Fibroblast of skin of left biceps (primary cell): ENCODE measurements at regions not wholly inside any gene's neighbourhood (a gene's known extent, or its start where the extent isn't known, plus 50 kb on each side); places are given as distances from the start of the nearest gene placed in this dataset.
"Not testable (repeated sequence)": the region's sequence is repeated elsewhere in the genome, so short reads cannot be mapped to it uniquely, and the experiment has no call there.

Experiments used
- DNase-seq, 2 experiments: peaks; one replicate each; pipeline ENCODE4 v3.0.0-alpha.2; 2013; ENCODE audit warnings: low read depth in 2 of 2

GRCh38 chr13:74730556-74731331 is 596.5 kb upstream of the KLF12 start:
- DNase-seq = no peak

GRCh38 chr13:74726206-74726605 is 592.0 kb upstream of the KLF12 start:
- DNase-seq = no peak

DNA sequence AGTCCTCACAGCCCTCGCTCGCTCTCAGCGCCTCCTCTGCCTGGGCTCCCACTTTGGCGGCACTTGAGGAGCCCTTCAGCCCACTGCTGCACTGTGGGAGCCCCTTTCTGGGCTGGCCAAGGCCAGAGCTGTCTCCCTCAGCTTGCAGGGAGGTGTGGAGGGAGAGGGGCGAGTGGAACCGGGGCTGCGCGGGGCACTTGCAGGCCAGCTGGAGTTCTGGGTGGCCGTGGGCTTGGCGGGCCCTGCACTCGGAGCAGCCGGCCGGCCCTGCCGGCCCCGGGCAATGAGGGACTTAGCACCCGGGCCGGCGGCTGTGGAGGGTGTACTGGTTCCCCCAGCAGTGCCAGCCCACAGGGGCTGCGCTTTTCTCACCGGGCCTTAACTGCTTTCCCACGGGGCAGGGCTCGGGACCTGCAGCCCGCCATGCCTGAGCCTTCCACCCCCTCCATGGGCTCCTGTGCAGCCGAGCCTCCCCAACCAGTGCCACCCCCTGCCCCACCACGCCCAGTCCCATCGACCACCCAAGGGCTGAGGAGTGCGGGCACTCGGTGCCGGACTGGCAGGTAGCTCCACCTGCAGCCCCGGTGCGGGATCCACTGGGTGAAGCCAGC is 584.1 kb upstream of the KLF12 start:
- DNase-seq = not testable (repeated sequence)

- DNase-seq = no peak
These were observed 581.5 kb upstream of the KLF12 start for GRCh38 chr13:74715718-74716117.

DNA sequence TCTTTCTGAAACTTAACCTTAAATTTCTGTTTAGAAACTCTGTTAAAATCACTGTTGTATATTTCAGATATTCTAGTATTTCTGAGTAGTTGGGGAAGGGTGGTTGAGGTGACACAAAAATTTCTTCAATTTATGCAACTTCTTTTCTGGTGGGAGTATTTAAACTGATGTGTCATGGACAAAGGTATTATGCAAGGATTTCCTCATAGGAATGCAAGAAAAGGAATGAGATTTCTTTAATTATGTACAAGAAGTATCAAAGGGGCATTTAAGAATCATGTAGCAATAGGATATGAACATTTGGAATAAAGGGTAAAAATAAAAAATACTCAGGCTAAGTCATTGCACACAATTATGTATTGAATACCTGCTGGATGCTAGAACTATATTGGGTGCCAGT is 575.8 kb upstream of the KLF12 start:
- peak in 1 of 2 experiments; percentile 4 for DNase-seq

GRCh38 chr13:74709226-74709625 is 575.0 kb upstream of the KLF12 start:
- DNase-seq = no peak

DNA sequence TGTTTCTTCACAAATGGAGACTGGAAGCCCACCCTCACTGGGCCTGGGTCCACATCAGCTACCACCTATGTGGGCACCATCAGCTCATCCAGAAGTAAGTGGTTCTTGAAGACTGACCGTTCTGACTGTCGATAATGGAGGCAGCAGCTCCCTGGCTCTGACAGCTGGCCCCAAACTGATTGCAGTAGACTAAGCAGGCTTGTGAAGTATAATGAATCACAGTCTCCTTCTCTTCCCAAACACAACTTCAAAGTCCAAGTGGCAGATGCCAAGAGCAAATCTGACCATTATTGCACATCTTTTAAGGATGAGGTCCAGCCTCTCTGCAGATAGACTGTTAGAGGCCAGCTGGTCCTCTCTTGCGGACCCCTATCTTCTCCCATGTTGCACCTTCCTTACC is 574.4 kb upstream of the KLF12 start:
- no peak for DNase-seq

DNA sequence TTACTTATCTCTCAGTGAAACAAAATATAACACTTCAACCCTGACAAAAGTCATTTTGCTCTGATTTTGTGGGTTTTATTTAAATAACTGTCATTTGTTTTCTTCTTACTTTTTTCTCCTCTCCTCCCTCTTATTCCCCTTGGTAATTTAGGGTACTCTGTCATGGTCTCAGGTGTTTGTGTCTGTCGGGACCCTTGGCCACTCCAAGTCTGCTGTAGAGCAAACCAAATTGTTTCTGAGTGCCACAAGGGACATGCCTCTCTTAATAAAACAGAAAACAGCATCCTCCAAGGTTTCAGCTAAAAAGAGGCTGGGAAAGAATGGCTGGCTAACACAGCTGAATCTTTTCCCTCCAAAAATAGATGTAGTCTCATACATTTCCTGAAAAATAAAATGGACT is 573.1 kb upstream of the KLF12 start:
- no peak for DNase-seq

- DNase-seq = no peak
These were observed 572.6 kb upstream of the KLF12 start for GRCh38 chr13:74706801-74707200.

DNA sequence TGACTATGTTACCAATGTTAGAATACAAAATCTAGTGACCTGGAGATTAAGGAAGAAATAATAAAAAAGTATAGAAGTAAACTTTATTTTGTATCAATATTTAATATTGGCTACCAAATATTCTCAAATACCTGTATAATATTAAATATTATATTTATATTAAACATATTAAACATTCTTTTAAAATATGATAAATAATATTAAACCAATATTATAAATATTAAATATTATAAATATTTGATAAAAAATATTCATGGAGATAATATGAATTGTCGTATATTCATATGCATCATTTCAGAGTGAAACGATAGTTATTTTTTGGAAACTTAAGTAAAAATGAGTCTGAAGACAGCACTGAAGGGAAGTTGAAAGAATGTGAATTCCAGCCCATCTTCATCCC is 571.2 kb upstream of the KLF12 start:
- DNase-seq = no peak

- no peak for DNase-seq
These were observed 569.7 kb upstream of the KLF12 start for GRCh38 chr13:74703855-74704387.

- no peak for DNase-seq
These were observed 562.1 kb upstream of the KLF12 start for GRCh38 chr13:74696148-74696922.

GRCh38 chr13:74695021-74695800 is 561.0 kb upstream of the KLF12 start:
- DNase-seq = no peak

DNA sequence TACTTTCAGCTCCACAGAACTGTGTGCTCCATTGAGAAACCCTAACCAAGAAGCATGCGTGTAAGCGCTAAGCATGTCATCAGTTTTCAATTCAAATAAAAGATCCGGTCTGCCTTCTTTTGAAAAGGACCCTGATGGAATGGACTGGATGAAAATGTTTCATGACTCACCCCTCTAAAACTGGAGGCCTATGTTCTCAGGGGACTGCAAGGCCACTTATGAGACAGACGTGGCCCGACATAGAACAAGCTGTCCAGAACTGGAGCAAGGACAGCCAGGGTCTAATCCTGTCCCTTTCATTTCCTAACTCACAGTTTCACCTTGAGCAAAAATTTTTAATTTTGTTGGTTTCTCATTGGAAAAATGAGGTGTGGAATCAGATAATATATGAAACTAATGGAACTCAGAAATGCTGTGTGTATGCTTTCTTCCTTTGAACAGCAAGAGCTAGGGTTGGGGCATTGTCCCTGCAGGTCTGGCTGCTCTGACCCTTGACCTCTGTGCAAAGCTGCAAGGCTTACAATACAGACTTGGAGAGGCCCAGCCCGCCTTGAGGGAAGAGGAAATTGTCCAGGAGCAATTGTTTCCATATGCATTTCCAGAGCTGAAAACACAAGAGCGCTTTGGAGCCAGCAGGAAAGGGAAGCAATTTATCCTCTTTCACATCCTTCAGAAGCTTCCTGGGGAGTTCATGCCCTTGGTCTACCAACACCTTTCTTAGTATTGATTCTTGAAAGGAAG is 553.4 kb upstream of the KLF12 start:
- DNase-seq = no peak

DNA sequence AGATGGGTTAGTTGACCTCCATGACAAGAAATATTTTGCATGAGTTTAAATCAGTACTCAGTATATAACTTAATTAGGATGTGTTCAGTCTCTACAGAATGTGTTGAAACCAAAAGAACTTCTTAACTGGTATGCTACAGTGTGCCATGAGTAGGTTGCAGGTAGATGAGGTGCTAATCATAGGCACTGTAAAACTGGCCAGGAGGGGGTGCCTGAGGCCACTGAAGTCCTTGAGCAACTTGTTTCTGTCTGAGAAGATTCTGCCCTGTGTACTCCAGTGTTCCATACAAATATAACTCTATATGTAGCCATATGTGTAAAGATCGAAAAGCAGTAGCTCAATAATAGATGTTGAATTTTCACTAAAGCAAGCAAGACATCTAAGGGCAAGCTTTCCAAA is 549.2 kb upstream of the KLF12 start:
- no peak for DNase-seq

DNA sequence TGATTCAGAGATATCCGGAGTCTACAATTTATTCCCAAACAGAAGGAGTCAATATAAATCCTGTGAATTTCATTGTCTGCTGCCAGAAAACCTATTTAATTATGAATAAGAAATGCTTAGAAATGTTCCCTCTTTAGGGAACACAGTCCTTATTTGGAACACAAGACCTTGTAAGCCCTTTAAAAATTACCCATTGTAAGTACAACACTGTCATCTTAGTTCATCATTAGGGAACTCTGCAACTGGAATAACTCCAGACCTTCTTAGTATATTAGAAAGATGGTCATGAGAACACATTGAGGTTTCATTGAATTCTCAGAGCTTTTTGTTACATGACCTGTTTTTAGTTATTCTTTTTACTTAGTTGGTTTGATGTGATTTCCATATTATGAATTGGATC is 548.5 kb upstream of the KLF12 start:
- DNase-seq = no peak

- no peak for DNase-seq
These were observed 547.7 kb upstream of the KLF12 start for GRCh38 chr13:74681891-74682290.

- no peak for DNase-seq
These were observed 544.2 kb upstream of the KLF12 start for GRCh38 chr13:74678308-74678965.

GRCh38 chr13:74675972-74676371 is 541.8 kb upstream of the KLF12 start:
- no peak for DNase-seq

DNA sequence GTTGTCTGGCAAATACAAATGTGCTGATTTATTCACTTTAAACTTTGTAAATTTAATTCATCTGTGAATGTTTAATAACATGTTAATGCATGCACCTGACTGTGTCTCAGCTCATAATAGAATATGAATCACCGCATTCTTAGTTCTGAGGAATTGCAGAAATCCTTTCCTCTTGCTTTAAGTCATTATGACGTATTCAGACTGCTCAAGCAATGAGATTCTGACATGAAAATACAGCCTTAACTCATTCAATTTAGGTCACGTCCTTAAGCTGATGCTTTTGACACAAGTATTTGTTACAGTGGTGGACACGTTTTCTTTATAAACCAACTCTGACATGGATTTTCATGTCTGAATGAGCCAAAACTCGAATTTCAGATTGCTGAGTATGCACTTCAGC is 541.0 kb upstream of the KLF12 start:
- no peak for DNase-seq

GRCh38 chr13:74674720-74675119 is 540.5 kb upstream of the KLF12 start:
- no peak for DNase-seq
